HG03196 (cell line): ENCODE measurements at regions not wholly inside any gene's neighbourhood (a gene's known extent, or its start where the extent isn't known, plus 50 kb on each side); places are given as distances from the start of the nearest gene placed in this dataset.
"Not testable (repeated sequence)": the region's sequence is repeated elsewhere in the genome, so short reads cannot be mapped to it uniquely, and the experiment has no call there.

Experiments used
- ATAC-seq: cut with Tn5 transposase; IDR thresholded peaks from one replicate; pipeline ENCODE4 v1.9.1; 2021; ENCODE audit not compliant: unreplicated experiment

GRCh38 chr22:47504962-47505361 is 742.5 kb downstream of the TBC1D22A start:
- no peak for ATAC-seq

- ATAC-seq = no peak
These were observed 736.6 kb downstream of the TBC1D22A start for GRCh38 chr22:47498969-47499495.

- no peak for ATAC-seq
These were observed 735.2 kb downstream of the TBC1D22A start for GRCh38 chr22:47497666-47498065.

GRCh38 chr22:47495110-47495509 is 732.7 kb downstream of the TBC1D22A start:
- no peak for ATAC-seq

- ATAC-seq = not testable (repeated sequence)
These were observed 725.7 kb downstream of the TBC1D22A start for GRCh38 chr22:47488131-47488530.

- ATAC-seq = no peak
These were observed 724.3 kb downstream of the TBC1D22A start for GRCh38 chr22:47486569-47487312.

GRCh38 chr22:47484960-47485569 is 722.6 kb downstream of the TBC1D22A start:
- ATAC-seq = no peak

- no peak for ATAC-seq
These were observed 713.8 kb downstream of the TBC1D22A start for GRCh38 chr22:47476231-47476630.

GRCh38 chr22:47474895-47475294 is 712.4 kb downstream of the TBC1D22A start:
- ATAC-seq = no peak

GRCh38 chr22:47474464-47474863 is 712.0 kb downstream of the TBC1D22A start:
- ATAC-seq = no peak

GRCh38 chr22:47472636-47473035 is 710.2 kb downstream of the TBC1D22A start:
- no peak for ATAC-seq

- ATAC-seq = no peak
These were observed 709.0 kb downstream of the TBC1D22A start for GRCh38 chr22:47471406-47471805.

GRCh38 chr22:47465809-47466208 is 703.4 kb downstream of the TBC1D22A start:
- ATAC-seq = no peak

GRCh38 chr22:47465222-47465621 is 702.8 kb downstream of the TBC1D22A start:
- no peak for ATAC-seq

- ATAC-seq = no peak
These were observed 700.8 kb downstream of the TBC1D22A start for GRCh38 chr22:47463220-47463619.

- no peak for ATAC-seq
These were observed 698.4 kb downstream of the TBC1D22A start for GRCh38 chr22:47460861-47461260.

GRCh38 chr22:47460176-47460575 is 697.7 kb downstream of the TBC1D22A start:
- no peak for ATAC-seq

- ATAC-seq = no peak
These were observed 695.9 kb downstream of the TBC1D22A start for GRCh38 chr22:47458348-47458747.

GRCh38 chr22:47457509-47458300 is 695.3 kb downstream of the TBC1D22A start:
- no peak for ATAC-seq

GRCh38 chr22:47457021-47457420 is 694.6 kb downstream of the TBC1D22A start:
- no peak for ATAC-seq

GRCh38 chr22:47456031-47456430 is 693.6 kb downstream of the TBC1D22A start:
- ATAC-seq = no peak

- no peak for ATAC-seq
These were observed 690.6 kb downstream of the TBC1D22A start for GRCh38 chr22:47453049-47453448.
